Neural cell (in vitro differentiated cells): ENCODE measurements at regions not wholly inside any gene's neighbourhood (a gene's known extent, or its start where the extent isn't known, plus 50 kb on each side); places are given as distances from the start of the nearest gene placed in this dataset.

ENCODE experiments used
- H2AFZ ChIP-seq: fragments of 200-600, 300-800 bp; sonication (generic), shearing (Covaris generic); 2 replicates; pipeline ENCODE4 v1.6.0; 2014; ENCODE audit warnings: low read depth, mild to moderate bottlenecking, antibody characterized with exemption, low read length, moderate library complexity
- H3F3A ChIP-seq: fragments of 200-600 bp; shearing (Covaris generic); 2 replicates; pipeline ENCODE4 v1.6.1; 2016; ENCODE audit warnings: mild to moderate bottlenecking, moderate library complexity, mixed read lengths, antibody characterized with exemption, low read length; ENCODE audit not compliant: insufficient read depth, poor library complexity, severe bottlenecking
- H3K27ac ChIP-seq: fragments of 200-600, 300-800 bp; sonication (generic), shearing (Covaris generic); 2 replicates; pipeline ENCODE4 v1.5.1; 2014; ENCODE audit warnings: mild to moderate bottlenecking, low read length, moderate library complexity
- H3K27me3 ChIP-seq: fragments of 300-800, 200-600 bp; sonication (generic), shearing (Covaris generic); 2 replicates; pipeline ENCODE4 v1.6.0; 2014; ENCODE audit warnings: mild to moderate bottlenecking, low read depth, low read length, moderate library complexity; ENCODE audit not compliant: insufficient read depth
- H3K36me3 ChIP-seq: fragments of 300-800, 200-600 bp; sonication (generic), shearing (Covaris generic); 2 replicates; pipeline ENCODE4 v1.5.1; 2014; ENCODE audit warnings: mild to moderate bottlenecking, antibody characterized with exemption, low read length, moderate library complexity; ENCODE audit not compliant: insufficient read depth
- H3K4me2 ChIP-seq: fragments of 300-800, 200-600 bp; sonication (generic), shearing (Covaris generic); 2 replicates; pipeline ENCODE4 v1.6.0; 2014; ENCODE audit warnings: mild to moderate bottlenecking, low read length
- H3K4me3 ChIP-seq: fragments of 300-800, 200-600 bp; sonication (generic), shearing (Covaris generic); 2 replicates; pipeline ENCODE4 v1.5.1; 2014; ENCODE audit warnings: mild to moderate bottlenecking, low read length, moderate library complexity
- H3K79me2 ChIP-seq: fragments of 200-600 bp; shearing (Covaris generic); replicated peaks from 2 replicates; pipeline ENCODE4 v1.6.0; 2014; ENCODE audit warnings: mild to moderate bottlenecking, low read length, moderate library complexity; ENCODE audit not compliant: insufficient read depth
- H3K9ac ChIP-seq: fragments of 300-800, 200-600 bp; sonication (generic), shearing (Covaris generic); 2 replicates; pipeline ENCODE4 v1.6.1; 2016; ENCODE audit warnings: mild to moderate bottlenecking, low read length, mixed read lengths
- H3K9me2 ChIP-seq: fragments of 200-600 bp; shearing (Covaris generic); 2 replicates; pipeline ENCODE4 v1.6.1; 2016; ENCODE audit warnings: mild to moderate bottlenecking, low read length, mixed read lengths; ENCODE audit not compliant: insufficient read depth
- H3K9me3 ChIP-seq: fragments of 200-600, 300-800 bp; sonication (generic), shearing (Covaris generic); 2 replicates; pipeline ENCODE4 v1.6.1; 2016; ENCODE audit warnings: mild to moderate bottlenecking, mixed run types, low read length, moderate library complexity, mixed read lengths
- H4K20me1 ChIP-seq: fragments of 200-600 bp; shearing (Covaris generic); 2 replicates; pipeline ENCODE4 v1.6.1; 2016; ENCODE audit warnings: mild to moderate bottlenecking, mixed run types; ENCODE audit not compliant: insufficient read depth
- EP300 ChIP-seq: fragments of 450-650 bp; conservative IDR thresholded peaks from 2 replicates; pipeline ENCODE4 v1.6.1; 2014; ENCODE audit warnings: antibody characterized with exemption, mild to moderate bottlenecking, moderate library complexity; ENCODE audit not compliant: poor library complexity, severe bottlenecking
- EZH2 ChIP-seq: fragments of 200-600, 300-800 bp; shearing (Covaris generic), sonication (generic); IDR thresholded peaks from 2 replicates; pipeline ENCODE4 v1.6.1; 2014; ENCODE audit warnings: antibody characterized with exemption, low read length, borderline replicate concordance, mild to moderate bottlenecking; ENCODE audit not compliant: insufficient read depth, poor library complexity, severe bottlenecking
- MXI1 ChIP-seq: fragments of 450-650 bp; conservative IDR thresholded peaks from 2 replicates; pipeline ENCODE4 v1.6.1; 2014; ENCODE audit warnings: antibody characterized with exemption, mild to moderate bottlenecking; ENCODE audit not compliant: poor library complexity, severe bottlenecking
- POLR2AphosphoS5 ChIP-seq: IDR thresholded peaks from 2 replicates; pipeline ENCODE4 v1.6.1; 2012
- RAD21 ChIP-seq: fragments of 450-650 bp; conservative IDR thresholded peaks from 2 replicates; pipeline ENCODE4 v1.6.1; 2014; ENCODE audit warnings: antibody characterized with exemption, mild to moderate bottlenecking, moderate library complexity
- SMC3 ChIP-seq: fragments of 450-650 bp; conservative IDR thresholded peaks from 2 replicates; pipeline ENCODE4 v1.6.1; 2014; ENCODE audit warnings: antibody characterized with exemption, mild to moderate bottlenecking, moderate library complexity; ENCODE audit not compliant: poor library complexity
- TAF1 ChIP-seq: IDR thresholded peaks from 2 replicates; pipeline ENCODE4 v1.6.1; 2012; ENCODE audit warnings: low read depth
- TF ChIP-seq, protein P1 (sequence below): fragments of 450-650 bp; IDR thresholded peaks from 2 replicates; pipeline ENCODE4 v1.5.1; 2014; ENCODE audit warnings: antibody characterized with exemption, mild to moderate bottlenecking, moderate library complexity; ENCODE audit not compliant: poor library complexity, severe bottlenecking
- TF ChIP-seq, protein P2 (sequence below): IDR thresholded peaks from 2 replicates; pipeline ENCODE4 v1.6.1; 2012; ENCODE audit warnings: borderline replicate concordance

DNA sequence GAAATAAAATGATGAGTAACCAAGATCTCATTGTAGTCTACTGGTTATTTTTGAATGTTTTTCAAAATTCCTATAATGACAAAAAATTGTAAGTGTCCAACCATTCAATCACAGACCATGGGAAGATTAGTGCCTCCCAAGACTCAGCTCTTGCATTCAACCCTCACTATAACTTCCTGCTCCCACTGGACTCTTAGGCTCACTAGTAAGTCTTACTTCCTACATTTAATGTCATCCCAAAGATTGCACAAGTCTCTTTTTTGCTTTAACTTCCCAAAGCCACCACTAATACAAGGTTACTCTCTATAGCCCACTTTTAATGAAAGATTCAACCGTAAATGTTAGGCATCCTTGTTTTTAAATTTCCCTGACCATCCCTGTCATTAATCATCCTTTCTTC lies 111.9 kb upstream of the NRBF2 start:
- H3K79me2 ChIP-seq = no peaks in the 10 kb centered on the region
- H3K4me2 ChIP-seq = no peak overlapping the region
- H3K4me3 ChIP-seq = no peak overlapping the region
- H2AFZ ChIP-seq = no peak overlapping the region
- no peaks in the 10 kb centered on the region for H3F3A ChIP-seq
- H3K36me3 ChIP-seq = no peaks in the 10 kb centered on the region
- no peak overlapping the region for H3K27ac ChIP-seq
- H3K9me3 ChIP-seq = no peaks in the 10 kb centered on the region
- TF ChIP-seq SMC3 (no peak), RAD21 (no peak), MXI1 (no peak), TAF1 (no peak), POLR2AphosphoS5 (no peak), EP300 (no peak), EZH2 (no peak)
- TF ChIP-seq, protein P1, sequence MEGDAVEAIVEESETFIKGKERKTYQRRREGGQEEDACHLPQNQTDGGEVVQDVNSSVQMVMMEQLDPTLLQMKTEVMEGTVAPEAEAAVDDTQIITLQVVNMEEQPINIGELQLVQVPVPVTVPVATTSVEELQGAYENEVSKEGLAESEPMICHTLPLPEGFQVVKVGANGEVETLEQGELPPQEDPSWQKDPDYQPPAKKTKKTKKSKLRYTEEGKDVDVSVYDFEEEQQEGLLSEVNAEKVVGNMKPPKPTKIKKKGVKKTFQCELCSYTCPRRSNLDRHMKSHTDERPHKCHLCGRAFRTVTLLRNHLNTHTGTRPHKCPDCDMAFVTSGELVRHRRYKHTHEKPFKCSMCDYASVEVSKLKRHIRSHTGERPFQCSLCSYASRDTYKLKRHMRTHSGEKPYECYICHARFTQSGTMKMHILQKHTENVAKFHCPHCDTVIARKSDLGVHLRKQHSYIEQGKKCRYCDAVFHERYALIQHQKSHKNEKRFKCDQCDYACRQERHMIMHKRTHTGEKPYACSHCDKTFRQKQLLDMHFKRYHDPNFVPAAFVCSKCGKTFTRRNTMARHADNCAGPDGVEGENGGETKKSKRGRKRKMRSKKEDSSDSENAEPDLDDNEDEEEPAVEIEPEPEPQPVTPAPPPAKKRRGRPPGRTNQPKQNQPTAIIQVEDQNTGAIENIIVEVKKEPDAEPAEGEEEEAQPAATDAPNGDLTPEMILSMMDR = no peak
- TF ChIP-seq, protein P2, sequence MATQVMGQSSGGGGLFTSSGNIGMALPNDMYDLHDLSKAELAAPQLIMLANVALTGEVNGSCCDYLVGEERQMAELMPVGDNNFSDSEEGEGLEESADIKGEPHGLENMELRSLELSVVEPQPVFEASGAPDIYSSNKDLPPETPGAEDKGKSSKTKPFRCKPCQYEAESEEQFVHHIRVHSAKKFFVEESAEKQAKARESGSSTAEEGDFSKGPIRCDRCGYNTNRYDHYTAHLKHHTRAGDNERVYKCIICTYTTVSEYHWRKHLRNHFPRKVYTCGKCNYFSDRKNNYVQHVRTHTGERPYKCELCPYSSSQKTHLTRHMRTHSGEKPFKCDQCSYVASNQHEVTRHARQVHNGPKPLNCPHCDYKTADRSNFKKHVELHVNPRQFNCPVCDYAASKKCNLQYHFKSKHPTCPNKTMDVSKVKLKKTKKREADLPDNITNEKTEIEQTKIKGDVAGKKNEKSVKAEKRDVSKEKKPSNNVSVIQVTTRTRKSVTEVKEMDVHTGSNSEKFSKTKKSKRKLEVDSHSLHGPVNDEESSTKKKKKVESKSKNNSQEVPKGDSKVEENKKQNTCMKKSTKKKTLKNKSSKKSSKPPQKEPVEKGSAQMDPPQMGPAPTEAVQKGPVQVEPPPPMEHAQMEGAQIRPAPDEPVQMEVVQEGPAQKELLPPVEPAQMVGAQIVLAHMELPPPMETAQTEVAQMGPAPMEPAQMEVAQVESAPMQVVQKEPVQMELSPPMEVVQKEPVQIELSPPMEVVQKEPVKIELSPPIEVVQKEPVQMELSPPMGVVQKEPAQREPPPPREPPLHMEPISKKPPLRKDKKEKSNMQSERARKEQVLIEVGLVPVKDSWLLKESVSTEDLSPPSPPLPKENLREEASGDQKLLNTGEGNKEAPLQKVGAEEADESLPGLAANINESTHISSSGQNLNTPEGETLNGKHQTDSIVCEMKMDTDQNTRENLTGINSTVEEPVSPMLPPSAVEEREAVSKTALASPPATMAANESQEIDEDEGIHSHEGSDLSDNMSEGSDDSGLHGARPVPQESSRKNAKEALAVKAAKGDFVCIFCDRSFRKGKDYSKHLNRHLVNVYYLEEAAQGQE = no peak
- no peak overlapping the region for H3K9ac ChIP-seq
- no peaks in the 10 kb centered on the region for H4K20me1 ChIP-seq
- H3K9me2 ChIP-seq = no peaks in the 10 kb centered on the region
- no peaks in the 10 kb centered on the region for H3K27me3 ChIP-seq

DNA sequence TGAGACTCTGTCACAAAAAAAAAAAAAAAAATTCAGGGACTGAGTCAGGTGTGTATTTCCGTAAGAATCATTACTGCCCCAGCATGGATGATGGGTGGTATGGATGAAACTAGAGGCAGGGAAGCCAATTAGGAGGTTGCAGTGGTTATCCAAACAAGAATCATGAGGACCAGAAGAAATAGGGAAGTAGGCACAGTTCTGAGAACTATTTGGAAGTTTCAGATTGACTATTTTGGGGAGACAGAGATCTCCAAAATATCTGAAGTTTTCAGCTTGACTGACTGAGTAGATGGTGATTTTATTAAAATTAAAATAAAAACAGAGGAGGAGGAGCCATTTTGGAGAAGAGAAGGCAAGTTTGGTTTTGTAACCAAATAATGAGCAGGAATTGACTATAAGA lies 119.4 kb upstream of the NRBF2 start:
- H3K27me3 ChIP-seq = no peaks in the 10 kb centered on the region
- no peaks in the 10 kb centered on the region for H3K9me3 ChIP-seq
- no peak overlapping the region for H3K4me3 ChIP-seq
- no peaks in the 10 kb centered on the region for H4K20me1 ChIP-seq
- no peaks in the 10 kb centered on the region for H3K36me3 ChIP-seq
- H3K79me2 ChIP-seq = no peaks in the 10 kb centered on the region
- no peak overlapping the region for H3K9ac ChIP-seq
- no peaks in the 10 kb centered on the region for H3F3A ChIP-seq
- TF ChIP-seq TAF1 (no peak), RAD21 (no peak), MXI1 (no peak), EZH2 (no peak), SMC3 (no peak), POLR2AphosphoS5 (no peak), EP300 (no peak)
- TF ChIP-seq, protein P2 = no peak
- TF ChIP-seq, protein P1 = no peak
- no peaks in the 10 kb centered on the region for H3K9me2 ChIP-seq
- no peak overlapping the region for H2AFZ ChIP-seq
- no peak overlapping the region for H3K27ac ChIP-seq
- H3K4me2 ChIP-seq = no peak overlapping the region
